ENCODE measurements at regions not wholly inside any gene's neighbourhood (a gene's known extent, or its start where the extent isn't known, plus 50 kb on each side); places are given as distances from the start of the nearest gene placed in this dataset.

DNA sequence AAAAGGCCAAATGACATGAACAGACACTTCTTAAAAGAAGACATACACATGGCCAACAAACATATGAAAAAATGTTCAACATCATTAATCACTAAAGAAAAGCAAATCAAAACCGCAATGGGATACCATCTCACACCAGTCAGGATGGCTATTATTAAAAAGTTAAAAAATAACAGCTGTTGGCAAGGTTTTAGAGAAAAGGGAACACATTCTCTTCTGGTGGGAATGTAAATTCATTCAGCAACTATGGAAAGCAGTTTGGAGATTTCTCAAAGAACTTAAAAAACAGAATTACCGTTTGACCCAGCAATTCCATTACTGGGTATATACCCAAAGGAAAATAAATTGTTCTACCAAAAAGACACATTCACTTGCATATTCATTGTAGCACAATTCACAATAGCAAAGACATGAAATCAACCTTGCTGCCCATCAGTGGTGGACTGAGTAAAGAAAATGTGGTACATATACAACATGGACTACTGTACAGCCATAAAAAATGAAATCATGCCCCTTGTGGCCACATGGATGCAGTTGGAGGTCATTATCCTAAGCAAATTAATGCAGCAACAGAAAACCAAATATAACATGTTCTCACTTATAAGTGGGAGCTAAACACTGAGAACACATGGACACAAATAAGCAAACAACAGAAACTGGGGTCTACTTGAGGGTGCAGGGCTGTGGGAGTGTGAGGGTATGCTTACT is 190.7 kb upstream of the MCTP2 start:
- TF ChIP-seq POLR2A (IDR thresholded peaks at IDR 0.05; ENCODE audit: low read depth, low read length) (no peak), TAF1 (IDR thresholded peaks at IDR 0.05; ENCODE audit: borderline replicate concordance, low read depth, low read length) (no peak)
